ENCODE measurements at regions not wholly inside any gene's neighbourhood (a gene's known extent, or its start where the extent isn't known, plus 50 kb on each side); places are given as distances from the start of the nearest gene placed in this dataset.
A peak's percentile ranks its signal among the peaks of the same experiment; 100 is the strongest.

DNA sequence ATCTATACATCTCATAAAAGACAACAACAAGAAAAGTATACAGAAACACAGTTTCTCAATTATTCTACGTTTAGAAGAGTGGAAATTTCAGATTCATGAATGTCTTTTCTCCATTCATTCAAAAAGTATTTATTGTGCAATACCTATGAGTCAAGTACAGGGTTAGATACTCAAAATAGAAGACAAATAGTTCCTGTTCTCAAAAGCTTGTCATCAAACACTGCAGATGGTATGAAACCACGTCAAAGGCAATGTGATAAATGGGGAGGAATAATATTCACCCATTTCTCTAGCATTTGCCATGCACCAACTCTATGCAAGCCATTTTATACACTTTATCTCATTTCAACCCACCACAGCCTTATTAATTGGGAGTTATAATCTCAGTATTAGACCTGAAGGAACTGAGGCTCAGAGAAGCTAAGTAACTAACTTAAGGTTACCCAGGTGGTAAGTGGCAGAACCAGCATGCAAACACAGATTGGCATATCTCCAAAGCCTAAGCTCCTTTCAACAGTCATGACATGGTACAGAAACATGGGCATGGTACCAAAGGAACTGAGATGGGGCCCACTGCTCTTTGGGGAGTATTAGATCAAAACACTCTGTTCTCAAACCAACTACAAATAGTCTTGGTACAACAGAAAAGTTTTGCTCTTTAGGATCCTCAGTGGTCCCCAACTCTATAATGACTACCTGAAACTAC lies 67.2 kb upstream of the NPAS2 start:
- Histone ChIP-seq H3K4me1 (ENCODE audit: control insufficient read depth in 3 of 3, insufficient read depth in 2 of 3, low read depth in 1 of 3, low read length in 2 of 3) (peaks cover 0 to 2% (median 0%) of the 10 kb centered on the region in 3 donors), H3K9me3 (ENCODE audit: control insufficient read depth in 2 of 2, insufficient read depth in 1 of 2, low read depth in 1 of 2, low read length in 1 of 2) (no peaks in the 10 kb centered on the region), H3K27ac (ENCODE audit: low read depth in 1 of 3, low read length in 2 of 3) (no peak overlapping the region), H3K4me3 (ENCODE audit: low read depth in 1 of 3, low read length in 3 of 3) (no peak overlapping the region), H3K36me3 (ENCODE audit: control insufficient read depth in 3 of 3, insufficient read depth in 2 of 3, low read depth in 1 of 3, low read length in 3 of 3) (no peaks in the 10 kb centered on the region), H3K27me3 (ENCODE audit: control insufficient read depth in 3 of 3, insufficient read depth in 3 of 3, low read length in 3 of 3) (no peaks in the 10 kb centered on the region)
- WGBS, 3 donors, result 46 to 79% (median 59%) methylated on average over 2 of the region's 2 CpGs
- FAIRE-seq (no peak), DNase-seq (no peak)

DNA sequence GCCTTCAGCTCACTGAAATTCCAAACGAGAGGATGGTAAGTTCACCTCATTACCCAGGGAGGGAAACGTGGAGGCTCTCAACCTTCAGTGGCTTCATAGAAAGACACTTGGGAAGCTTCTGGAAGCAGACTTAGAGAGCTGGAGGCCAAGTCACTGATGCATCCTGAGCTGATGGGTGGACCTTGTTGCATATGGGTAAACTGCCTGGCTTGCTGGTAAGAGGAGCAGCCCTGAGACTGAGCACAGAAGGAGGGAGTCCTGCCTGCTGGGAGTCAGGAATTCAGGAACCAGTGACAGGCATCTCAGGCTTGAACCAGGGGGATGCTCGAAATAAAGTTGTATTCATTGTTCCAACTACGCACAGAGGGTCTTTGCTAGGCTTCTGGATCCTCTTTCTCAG lies 66.5 kb upstream of the NPAS2 start:
- FAIRE-seq (no peak), DNase-seq (no peak)
- H3K36me3 ChIP-seq (ENCODE audit: control insufficient read depth in 3 of 3, insufficient read depth in 2 of 3, low read depth in 1 of 3, low read length in 3 of 3), result no peaks in the 10 kb centered on the region
- no peaks in the 10 kb centered on the region for H3K27me3 ChIP-seq (ENCODE audit: control insufficient read depth in 3 of 3, insufficient read depth in 3 of 3, low read length in 3 of 3)
- H3K4me3 ChIP-seq (ENCODE audit: low read depth in 1 of 3, low read length in 3 of 3), result no peak overlapping the region
- 73 to 91% (median 85%) methylated on average over 4 of the region's 4 CpGs for WGBS, 3 donors
- H3K4me1 ChIP-seq (ENCODE audit: control insufficient read depth in 3 of 3, insufficient read depth in 2 of 3, low read depth in 1 of 3, low read length in 2 of 3), result no peaks in the 10 kb centered on the region
- H3K9me3 ChIP-seq (ENCODE audit: control insufficient read depth in 2 of 2, insufficient read depth in 1 of 2, low read depth in 1 of 2, low read length in 1 of 2), result no peaks in the 10 kb centered on the region
- no peak overlapping the region for H3K27ac ChIP-seq (ENCODE audit: low read depth in 1 of 3, low read length in 2 of 3)

DNA sequence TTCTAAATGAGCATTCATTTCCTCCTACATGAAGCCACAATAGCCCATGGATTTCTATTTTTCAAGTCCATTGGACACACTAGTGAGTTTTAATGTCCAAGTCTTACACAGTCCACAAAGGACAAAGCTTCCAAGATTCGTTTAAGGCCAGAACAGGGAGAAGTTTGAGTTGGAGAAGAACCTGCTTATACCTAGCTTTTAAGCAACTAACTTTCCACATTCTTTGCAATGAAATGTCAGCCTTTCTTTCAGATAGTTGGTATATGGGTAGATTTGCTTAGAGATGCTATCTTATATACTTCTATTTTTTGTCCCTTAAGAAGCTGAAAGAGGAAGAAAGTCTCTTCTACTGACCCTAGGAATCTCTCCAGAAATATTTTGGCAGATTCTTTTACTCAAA lies 66.1 kb upstream of the NPAS2 start:
- Histone ChIP-seq H3K27me3 (ENCODE audit: control insufficient read depth in 3 of 3, insufficient read depth in 3 of 3, low read length in 3 of 3) (no peaks in the 10 kb centered on the region), H3K9me3 (ENCODE audit: control insufficient read depth in 2 of 2, insufficient read depth in 1 of 2, low read depth in 1 of 2, low read length in 1 of 2) (no peaks in the 10 kb centered on the region), H3K4me1 (ENCODE audit: control insufficient read depth in 3 of 3, insufficient read depth in 2 of 3, low read depth in 1 of 3, low read length in 2 of 3) (no peaks in the 10 kb centered on the region), H3K4me3 (ENCODE audit: low read depth in 1 of 3, low read length in 3 of 3) (no peak overlapping the region), H3K36me3 (ENCODE audit: control insufficient read depth in 3 of 3, insufficient read depth in 2 of 3, low read depth in 1 of 3, low read length in 3 of 3) (no peaks in the 10 kb centered on the region), H3K27ac (ENCODE audit: low read depth in 1 of 3, low read length in 2 of 3) (no peak overlapping the region)
- DNase-seq (no peak), FAIRE-seq (no peak)
- WGBS, 3 donors, result 65 to 85% (median 74%) methylated on average over 1 of the region's 1 CpG

DNA sequence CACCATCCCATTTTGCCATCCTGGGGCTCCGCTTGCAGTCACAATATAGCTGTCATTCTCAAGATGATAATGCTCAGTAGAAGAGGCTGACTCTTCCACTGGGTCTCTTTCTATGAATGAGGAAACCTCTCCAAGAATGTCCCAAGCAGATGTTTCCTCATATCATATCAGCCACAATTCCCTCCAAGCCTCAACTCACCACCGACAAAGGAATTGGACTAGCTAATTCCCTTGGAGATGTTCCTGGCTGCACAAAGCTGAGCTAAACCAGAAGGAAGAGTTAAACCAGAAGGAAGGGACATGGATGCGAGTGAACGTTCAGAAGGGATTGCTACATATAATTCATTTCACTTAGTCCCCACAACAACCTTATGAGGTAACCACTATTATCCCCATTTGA lies 65.0 kb upstream of the NPAS2 start:
- Histone ChIP-seq H3K9me3 (ENCODE audit: control insufficient read depth in 2 of 2, insufficient read depth in 1 of 2, low read depth in 1 of 2, low read length in 1 of 2) (no peaks in the 10 kb centered on the region), H3K4me3 (ENCODE audit: low read depth in 1 of 3, low read length in 3 of 3) (no peak overlapping the region), H3K27ac (ENCODE audit: low read depth in 1 of 3, low read length in 2 of 3) (no peak overlapping the region), H3K36me3 (ENCODE audit: control insufficient read depth in 3 of 3, insufficient read depth in 2 of 3, low read depth in 1 of 3, low read length in 3 of 3) (no peaks in the 10 kb centered on the region), H3K4me1 (ENCODE audit: control insufficient read depth in 3 of 3, insufficient read depth in 2 of 3, low read depth in 1 of 3, low read length in 2 of 3) (no peaks in the 10 kb centered on the region), H3K27me3 (ENCODE audit: control insufficient read depth in 3 of 3, insufficient read depth in 3 of 3, low read length in 3 of 3) (no peaks in the 10 kb centered on the region)
- 68 to 92% (median 81%) methylated on average over 4 of the region's 4 CpGs for WGBS, 3 donors
- DNase-seq (no peak), FAIRE-seq (no peak)

- no peaks in the 10 kb centered on the region for H3K36me3 ChIP-seq (ENCODE audit: control insufficient read depth in 3 of 3, insufficient read depth in 2 of 3, low read depth in 1 of 3, low read length in 3 of 3)
- H3K27ac ChIP-seq (ENCODE audit: low read depth in 1 of 3, low read length in 2 of 3), result no peak overlapping the region
- no peaks in the 10 kb centered on the region for H3K4me1 ChIP-seq (ENCODE audit: control insufficient read depth in 3 of 3, insufficient read depth in 2 of 3, low read depth in 1 of 3, low read length in 2 of 3)
- DNase-seq (no peak), FAIRE-seq (no peak)
- no peaks in the 10 kb centered on the region for H3K9me3 ChIP-seq (ENCODE audit: control insufficient read depth in 2 of 2, insufficient read depth in 1 of 2, low read depth in 1 of 2, low read length in 1 of 2)
- 73 to 81% (median 78%) methylated on average over 2 of the region's 2 CpGs for WGBS, 3 donors
- H3K4me3 ChIP-seq (ENCODE audit: low read depth in 1 of 3, low read length in 3 of 3), result no peak overlapping the region
- no peaks in the 10 kb centered on the region for H3K27me3 ChIP-seq (ENCODE audit: control insufficient read depth in 3 of 3, insufficient read depth in 3 of 3, low read length in 3 of 3)
These were observed 64.5 kb upstream of the NPAS2 start for GRCh38 chr2:100755441-100755840.

DNA sequence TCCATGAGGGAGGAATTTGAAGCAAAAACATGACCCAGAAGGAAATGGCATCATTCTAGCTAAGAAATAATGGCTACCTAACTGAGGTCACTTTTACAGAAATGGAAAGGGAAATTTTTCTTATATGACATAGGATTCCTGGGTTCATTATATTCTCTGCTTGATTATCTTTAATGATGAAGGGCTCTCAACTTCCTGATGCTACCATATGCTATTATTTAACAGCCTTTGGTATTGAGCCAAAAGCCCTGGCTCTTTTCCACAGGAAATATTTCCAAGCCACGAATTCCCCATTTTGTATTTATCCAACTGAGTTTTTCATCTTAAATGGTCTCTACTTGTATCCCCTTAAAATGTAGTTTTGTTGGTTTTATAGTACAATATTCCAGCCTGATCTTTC lies 63.2 kb upstream of the NPAS2 start:
- H3K4me1 ChIP-seq (ENCODE audit: control insufficient read depth in 3 of 3, insufficient read depth in 2 of 3, low read depth in 1 of 3, low read length in 2 of 3), result no peaks in the 10 kb centered on the region
- H3K36me3 ChIP-seq (ENCODE audit: control insufficient read depth in 3 of 3, insufficient read depth in 2 of 3, low read depth in 1 of 3, low read length in 3 of 3), result no peaks in the 10 kb centered on the region
- no peaks in the 10 kb centered on the region for H3K27me3 ChIP-seq (ENCODE audit: control insufficient read depth in 3 of 3, insufficient read depth in 3 of 3, low read length in 3 of 3)
- 11 to 18% (median 13%) methylated on average over 1 of the region's 1 CpG for WGBS, 3 donors
- DNase-seq, result no peak
- FAIRE-seq, result no peak
- H3K9me3 ChIP-seq (ENCODE audit: control insufficient read depth in 2 of 2, insufficient read depth in 1 of 2, low read depth in 1 of 2, low read length in 1 of 2), result no peaks in the 10 kb centered on the region
- no peak overlapping the region for H3K27ac ChIP-seq (ENCODE audit: low read depth in 1 of 3, low read length in 2 of 3)
- H3K4me3 ChIP-seq (ENCODE audit: low read depth in 1 of 3, low read length in 3 of 3), result no peak overlapping the region

DNA sequence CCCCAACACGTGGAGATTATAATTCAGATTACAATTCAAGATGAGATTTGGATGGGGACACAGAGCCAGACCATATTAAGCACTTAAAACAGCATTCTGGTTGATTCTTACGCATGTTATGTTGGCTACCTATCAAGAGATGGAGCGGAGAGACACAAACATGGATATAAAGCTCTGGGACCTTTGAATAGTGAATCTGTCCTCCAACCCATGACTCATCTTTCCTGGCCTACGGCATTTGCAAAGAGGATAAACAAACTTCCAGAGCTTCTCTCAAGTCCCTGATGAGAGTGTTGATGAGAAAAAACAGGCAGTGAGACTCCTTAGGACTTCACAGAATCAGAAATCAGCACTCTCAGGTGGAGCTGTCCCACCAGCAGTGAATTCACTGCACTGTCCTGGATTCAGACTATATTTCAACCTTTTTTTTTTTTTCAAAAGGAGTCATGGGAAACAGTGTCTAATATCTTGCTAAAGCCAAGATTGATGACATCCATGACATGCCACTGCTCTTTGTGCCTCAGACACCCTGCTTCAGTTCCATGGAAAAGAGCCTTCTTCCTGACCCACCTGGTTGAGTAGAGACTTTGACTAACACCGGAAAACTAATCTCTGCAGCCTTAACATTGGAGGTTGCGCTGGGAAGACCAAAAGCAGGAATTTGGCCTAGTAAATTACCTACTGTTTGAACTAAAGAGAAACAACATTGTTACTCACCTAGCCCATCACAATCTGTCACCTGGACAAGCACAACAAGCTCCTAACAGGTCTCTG lies 62.1 kb upstream of the NPAS2 start:
- FAIRE-seq, result no peak
- WGBS, 3 donors, result 71 to 86% (median 76%) methylated on average over 6 of the region's 6 CpGs

DNA sequence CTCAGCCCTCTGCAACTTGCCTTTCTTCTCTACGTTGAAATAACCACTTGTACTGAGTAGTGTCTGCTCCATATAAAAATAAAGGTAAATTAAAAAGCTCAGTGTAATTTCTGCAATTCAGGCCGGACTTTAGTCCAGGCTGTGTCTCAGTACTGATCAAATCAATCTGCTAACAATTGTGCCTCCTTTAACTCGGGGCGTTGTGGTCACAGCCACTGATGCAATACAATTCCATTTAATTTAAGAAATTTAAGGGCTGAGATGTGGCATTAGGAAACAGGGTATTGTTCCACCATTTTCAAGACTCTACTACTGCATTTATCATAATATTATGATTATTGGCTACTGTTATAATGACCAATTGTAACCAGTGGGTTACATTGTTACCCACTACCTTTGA lies 60.0 kb upstream of the NPAS2 start:
- WGBS, 3 donors, result 28 to 53% (median 43%) methylated on average over 4 of the region's 4 CpGs
- Histone ChIP-seq H3K27ac (ENCODE audit: low read depth in 1 of 3, low read length in 2 of 3) (no peak overlapping the region), H3K4me3 (ENCODE audit: low read depth in 1 of 3, low read length in 3 of 3) (no peak overlapping the region), H3K27me3 (ENCODE audit: control insufficient read depth in 3 of 3, insufficient read depth in 3 of 3, low read length in 3 of 3) (no peaks in the 10 kb centered on the region), H3K9me3 (ENCODE audit: control insufficient read depth in 2 of 2, insufficient read depth in 1 of 2, low read depth in 1 of 2, low read length in 1 of 2) (peaks cover 0 to 3% of the 10 kb centered on the region in 2 donors), H3K4me1 (ENCODE audit: control insufficient read depth in 3 of 3, insufficient read depth in 2 of 3, low read depth in 1 of 3, low read length in 2 of 3) (no peaks in the 10 kb centered on the region), H3K36me3 (ENCODE audit: control insufficient read depth in 3 of 3, insufficient read depth in 2 of 3, low read depth in 1 of 3, low read length in 3 of 3) (no peaks in the 10 kb centered on the region)
- DNase-seq (no peak), FAIRE-seq (no peak)

More for the DNA sequence above, 62.1 kb upstream of the NPAS2 start:
- no peak overlapping the region for H3K27ac ChIP-seq (ENCODE audit: low read depth in 1 of 3, low read length in 2 of 3)
- no peaks in the 10 kb centered on the region for H3K4me1 ChIP-seq (ENCODE audit: control insufficient read depth in 3 of 3, insufficient read depth in 2 of 3, low read depth in 1 of 3, low read length in 2 of 3)
- H3K4me3 ChIP-seq (ENCODE audit: low read depth in 1 of 3, low read length in 3 of 3), result no peak overlapping the region
- no peaks in the 10 kb centered on the region for H3K36me3 ChIP-seq (ENCODE audit: control insufficient read depth in 3 of 3, insufficient read depth in 2 of 3, low read depth in 1 of 3, low read length in 3 of 3)
- no peaks in the 10 kb centered on the region for H3K9me3 ChIP-seq (ENCODE audit: control insufficient read depth in 2 of 2, insufficient read depth in 1 of 2, low read depth in 1 of 2, low read length in 1 of 2)
- no peaks in the 10 kb centered on the region for H3K27me3 ChIP-seq (ENCODE audit: control insufficient read depth in 3 of 3, insufficient read depth in 3 of 3, low read length in 3 of 3)
- DNase-seq, result peak in 1 of 2 donors; percentile 12

All from small intestine (tissue), 7 donors.